GM19455 (cell line): ENCODE measurements at regions not wholly inside any gene's neighbourhood (a gene's known extent, or its start where the extent isn't known, plus 50 kb on each side); places are given as distances from the start of the nearest gene placed in this dataset.

Experiments used
- ATAC-seq: cut with Tn5 transposase; IDR thresholded peaks from one replicate; pipeline ENCODE4 v1.9.1; 2021; ENCODE audit not compliant: unreplicated experiment

- no peak for ATAC-seq
Measured at GRCh38 chr4:26020083-26020668, 106.2 kb downstream of the SMIM20 start.

GRCh38 chr4:26020881-26021280 lies 106.9 kb downstream of the SMIM20 start:
- ATAC-seq, result no peak

- ATAC-seq, result no peak
Measured at GRCh38 chr4:26021417-26022345, 107.7 kb downstream of the SMIM20 start.

- no peak for ATAC-seq
Measured at GRCh38 chr4:26022346-26023202, 108.6 kb downstream of the SMIM20 start.

- ATAC-seq, result no peak
Measured at GRCh38 chr4:26023203-26023972, 109.4 kb downstream of the SMIM20 start.

GRCh38 chr4:26024079-26024478 lies 110.1 kb downstream of the SMIM20 start:
- ATAC-seq, result no peak

- no peak for ATAC-seq
Measured at GRCh38 chr4:26028133-26028792, 114.2 kb downstream of the SMIM20 start.

- peak; percentile 88 for ATAC-seq
Measured at GRCh38 chr4:26028793-26029567, 115.0 kb downstream of the SMIM20 start.

- no peak for ATAC-seq
Measured at GRCh38 chr4:26029568-26030131, 115.6 kb downstream of the SMIM20 start.

- ATAC-seq, result no peak
Measured at GRCh38 chr4:26030260-26030667, 116.2 kb downstream of the SMIM20 start.

- no peak for ATAC-seq
Measured at GRCh38 chr4:26030780-26031179, 116.8 kb downstream of the SMIM20 start.

GRCh38 chr4:26031704-26032103 lies 117.7 kb downstream of the SMIM20 start:
- no peak for ATAC-seq

GRCh38 chr4:26032142-26032541 lies 118.1 kb downstream of the SMIM20 start:
- ATAC-seq, result no peak

GRCh38 chr4:26032630-26033317 lies 118.8 kb downstream of the SMIM20 start:
- no peak for ATAC-seq

GRCh38 chr4:26033389-26033788 lies 119.4 kb downstream of the SMIM20 start:
- ATAC-seq, result no peak

- ATAC-seq, result no peak
Measured at GRCh38 chr4:26034849-26035248, 120.8 kb downstream of the SMIM20 start.

- ATAC-seq, result no peak
Measured at GRCh38 chr4:26035921-26036320, 121.9 kb downstream of the SMIM20 start.

GRCh38 chr4:26039639-26040359 lies 125.8 kb downstream of the SMIM20 start:
- ATAC-seq, result no peak
